Trophoblast cell (in vitro differentiated cells and primary cell): ENCODE measurements at regions not wholly inside any gene's neighbourhood (a gene's known extent, or its start where the extent isn't known, plus 50 kb on each side); places are given as distances from the start of the nearest gene placed in this dataset.

Experiments used
- DNase-seq, 2 donors: peaks; one replicate each; pipeline ENCODE4 v3.0.0-alpha.2; 2016
- H2AFZ ChIP-seq: 2 replicates; pipeline ENCODE4 v1.6.1; 2013; ENCODE audit warnings: low read length, moderate library complexity, mild to moderate bottlenecking; ENCODE audit not compliant: insufficient read depth, poor library complexity
- H2AK5ac ChIP-seq: 2 replicates; pipeline ENCODE4 v1.6.1; 2013; ENCODE audit warnings: mild to moderate bottlenecking, low read length
- H2BK120ac ChIP-seq: 2 replicates; pipeline ENCODE4 v1.6.1; 2013; ENCODE audit warnings: low read length, mild to moderate bottlenecking, moderate library complexity; ENCODE audit not compliant: insufficient read depth, poor library complexity
- H2BK12ac ChIP-seq: 2 replicates; pipeline ENCODE4 v1.6.1; 2013; ENCODE audit warnings: mild to moderate bottlenecking, low read length, moderate library complexity
- H2BK5ac ChIP-seq: 2 replicates; pipeline ENCODE4 v1.6.1; 2013; ENCODE audit warnings: low read length, low read depth, moderate library complexity, mild to moderate bottlenecking; ENCODE audit not compliant: poor library complexity
- H3K14ac ChIP-seq: 2 replicates; pipeline ENCODE4 v1.6.1; 2013; ENCODE audit warnings: mild to moderate bottlenecking, low read length
- H3K18ac ChIP-seq: 2 replicates; pipeline ENCODE4 v1.6.1; 2013; ENCODE audit warnings: mild to moderate bottlenecking, low read length
- H3K23ac ChIP-seq: 2 replicates; pipeline ENCODE4 v1.6.1; 2013; ENCODE audit warnings: low read length
- H3K27ac ChIP-seq: 2 replicates; pipeline ENCODE4 v1.5.1; 2013; ENCODE audit warnings: low read depth, mild to moderate bottlenecking, inconsistent platforms, low read length, moderate library complexity
- H3K27me3 ChIP-seq: 2 replicates; pipeline ENCODE4 v1.6.1; 2013; ENCODE audit warnings: inconsistent platforms, mild to moderate bottlenecking, low read length, moderate library complexity; ENCODE audit not compliant: insufficient read depth
- H3K36me3 ChIP-seq, 2 experiments: 1 replicate in 1 of 2; 2 replicates in 1 of 2; pipeline ENCODE4 v1.6.1; 2013; ENCODE audit warnings: low read length in 2 of 2, mild to moderate bottlenecking in 2 of 2, moderate library complexity in 1 of 2; ENCODE audit not compliant: insufficient read depth in 2 of 2, control insufficient read depth in 1 of 2
- H3K4ac ChIP-seq: 2 replicates; pipeline ENCODE4 v1.6.1; 2013; ENCODE audit warnings: low read depth, mild to moderate bottlenecking, low read length, moderate library complexity
- H3K4me1 ChIP-seq, 2 experiments: 1 replicate in 1 of 2; 2 replicates in 1 of 2; pipeline ENCODE4 v1.6.1; 2013; ENCODE audit warnings: low read length in 2 of 2, mild to moderate bottlenecking in 2 of 2, moderate library complexity in 1 of 2; ENCODE audit not compliant: insufficient read depth in 2 of 2, control insufficient read depth in 1 of 2
- H3K4me2 ChIP-seq: 2 replicates; pipeline ENCODE4 v1.6.1; 2013; ENCODE audit warnings: inconsistent platforms, mild to moderate bottlenecking, low read length, moderate library complexity
- H3K4me3 ChIP-seq: 2 replicates; pipeline ENCODE4 v1.5.1; 2013; ENCODE audit warnings: mild to moderate bottlenecking, low read depth, low read length, inconsistent platforms
- H3K79me1 ChIP-seq: one replicate; pipeline ENCODE4 v1.6.1; 2013; ENCODE audit warnings: low read length
- H3K79me2 ChIP-seq: 2 replicates; pipeline ENCODE4 v1.6.1; 2013; ENCODE audit warnings: low read length, mild to moderate bottlenecking; ENCODE audit not compliant: control insufficient read depth, insufficient read depth, poor library complexity
- H3K9ac ChIP-seq: 2 replicates; pipeline ENCODE4 v1.6.1; 2013; ENCODE audit warnings: mild to moderate bottlenecking, low read length
- H3K9me3 ChIP-seq: 2 replicates; pipeline ENCODE4 v1.6.1; 2013; ENCODE audit warnings: low read depth, mild to moderate bottlenecking, control low read depth, inconsistent platforms, low read length; ENCODE audit not compliant: insufficient read depth
- H4K12ac ChIP-seq: 2 replicates; pipeline ENCODE4 v1.6.1; 2013; ENCODE audit warnings: low read depth, mild to moderate bottlenecking, low read length, moderate library complexity
- H4K8ac ChIP-seq: 2 replicates; pipeline ENCODE4 v1.6.1; 2013; ENCODE audit warnings: low read depth, mild to moderate bottlenecking, low read length, moderate library complexity
- H4K91ac ChIP-seq: one replicate; pipeline ENCODE4 v1.6.1; 2013; ENCODE audit warnings: low read depth, mild to moderate bottlenecking, low read length, moderate library complexity
- whole genome bisulfite sequencing: extraction: QIAGEN DNeasy Blood & Tissue Kit; methylation state at CpG from one replicate; pipeline ENCODE4 v1.1.7; 2013; ENCODE audit warnings: missing lambda C conversion rate; ENCODE audit not compliant: insufficient read length, insufficient coverage; ENCODE audit errors: extremely low coverage; 5-methylcytosine and 5-hydroxymethylcytosine counted together

DNA sequence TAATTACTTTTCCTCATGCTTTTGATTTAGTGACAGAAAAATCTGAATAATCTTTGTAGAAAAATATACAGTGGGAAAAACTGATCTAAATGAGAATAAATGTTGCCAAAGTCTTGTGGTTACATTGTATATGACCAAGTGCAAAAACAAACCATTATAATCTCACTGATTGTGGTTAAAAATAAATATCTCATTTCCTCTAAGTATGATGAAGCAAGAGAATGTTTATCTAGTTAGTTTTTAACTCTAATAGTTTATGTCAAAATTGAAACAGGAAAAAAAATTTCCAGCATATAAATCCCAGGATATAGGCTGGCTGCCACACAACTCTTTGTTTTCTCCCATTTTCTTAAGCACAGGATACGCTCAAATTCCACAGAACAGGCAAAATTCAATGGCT lies 392.7 kb upstream of the ID4 start:
- Histone ChIP-seq H4K8ac (no peak overlapping the region), H3K79me2 (no peaks in the 10 kb centered on the region), H3K9me3 (no peaks in the 10 kb centered on the region), H2AFZ (no peak overlapping the region), H4K12ac (no peak overlapping the region), H3K27me3 (no peaks in the 10 kb centered on the region), H4K91ac (no peak overlapping the region), H2BK120ac (no peak overlapping the region), H2BK12ac (no peak overlapping the region), H3K9ac (no peak overlapping the region), H3K4ac (no peak overlapping the region), H3K4me3 (no peak overlapping the region), H3K36me3 (no peaks in the 10 kb centered on the region), H3K23ac (no peak overlapping the region), H3K27ac (no peak overlapping the region), H3K79me1 (no peaks in the 10 kb centered on the region), H2BK5ac (no peak overlapping the region), H3K14ac (no peak overlapping the region), H3K4me2 (no peak overlapping the region), H3K4me1 (no peaks in the 10 kb centered on the region), H3K18ac (no peak overlapping the region), H2AK5ac (no peak overlapping the region)
- no CpG with 5 or more reads among the region's 1 CpG for WGBS
- no peak for DNase-seq

DNA sequence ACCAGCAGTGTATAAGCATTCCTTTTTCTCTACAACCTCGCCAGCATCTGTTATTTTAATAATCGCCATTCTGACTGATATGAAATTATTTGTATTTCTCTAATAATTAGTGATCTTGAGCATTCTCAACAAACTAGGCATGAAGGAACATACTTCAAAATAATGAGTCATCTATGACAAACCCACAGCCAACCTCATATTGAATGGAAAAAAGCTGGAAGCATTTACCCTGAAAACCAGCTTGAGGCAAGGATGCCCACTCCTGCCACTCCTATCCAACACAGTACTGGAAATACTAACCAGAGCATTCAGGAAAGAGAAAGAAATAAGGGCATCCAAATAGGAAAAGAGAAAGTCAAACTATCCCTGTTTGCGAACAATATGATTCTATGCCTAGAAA lies 390.6 kb upstream of the ID4 start:
- H3K9ac ChIP-seq: no peak overlapping the region
- no peak overlapping the region for H3K4ac ChIP-seq
- H2BK5ac ChIP-seq: no peak overlapping the region
- no peak overlapping the region for H2AFZ ChIP-seq
- H3K27ac ChIP-seq: no peak overlapping the region
- no peak overlapping the region for H2BK120ac ChIP-seq
- no peaks in the 10 kb centered on the region for H3K4me1 ChIP-seq
- no peak overlapping the region for H2AK5ac ChIP-seq
- DNase-seq: no peak
- H3K4me3 ChIP-seq: no peak overlapping the region
- no peak overlapping the region for H4K91ac ChIP-seq
- no peaks in the 10 kb centered on the region for H3K9me3 ChIP-seq
- H3K27me3 ChIP-seq: no peaks in the 10 kb centered on the region
- H2BK12ac ChIP-seq: no peak overlapping the region
- no peak overlapping the region for H3K4me2 ChIP-seq
- no CpG with 5 or more reads among the region's 3 CpGs for WGBS
- H4K12ac ChIP-seq: no peak overlapping the region
- H3K23ac ChIP-seq: no peak overlapping the region
- H3K18ac ChIP-seq: no peak overlapping the region
- H3K14ac ChIP-seq: no peak overlapping the region
- H4K8ac ChIP-seq: no peak overlapping the region
- no peaks in the 10 kb centered on the region for H3K79me2 ChIP-seq
- no peaks in the 10 kb centered on the region for H3K36me3 ChIP-seq
- H3K79me1 ChIP-seq: no peaks in the 10 kb centered on the region

DNA sequence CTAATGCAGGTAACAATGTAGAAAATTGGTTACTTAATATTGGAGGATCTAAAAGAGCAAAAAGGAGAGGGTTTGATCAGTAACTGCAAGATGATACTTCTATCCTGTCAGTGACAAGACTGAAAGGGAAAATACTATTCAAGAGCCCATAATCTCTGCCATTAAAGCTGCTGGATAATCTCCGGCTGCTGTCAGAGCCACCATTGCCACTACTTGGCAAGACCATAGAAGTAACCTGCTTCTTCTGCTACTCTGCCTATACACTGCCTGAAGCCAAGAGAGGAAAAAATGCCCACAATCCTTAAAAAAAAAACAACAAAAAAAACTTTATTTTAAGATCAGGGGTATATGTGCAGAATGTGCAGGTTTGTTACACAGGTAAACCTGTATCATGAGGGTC lies 386.5 kb upstream of the ID4 start:
- no peak overlapping the region for H2BK120ac ChIP-seq
- no peak for DNase-seq
- no peak overlapping the region for H2BK12ac ChIP-seq
- H3K4me3 ChIP-seq: no peak overlapping the region
- no CpG with 5 or more reads among the region's 1 CpG for WGBS
- H3K9me3 ChIP-seq: no peaks in the 10 kb centered on the region
- H3K36me3 ChIP-seq: no peaks in the 10 kb centered on the region
- no peaks in the 10 kb centered on the region for H3K4me1 ChIP-seq
- H3K4ac ChIP-seq: no peak overlapping the region
- H3K27me3 ChIP-seq: no peaks in the 10 kb centered on the region
- H3K18ac ChIP-seq: no peak overlapping the region
- H3K79me1 ChIP-seq: no peaks in the 10 kb centered on the region
- H3K27ac ChIP-seq: no peak overlapping the region
- no peak overlapping the region for H3K14ac ChIP-seq
- H4K8ac ChIP-seq: no peak overlapping the region
- H3K9ac ChIP-seq: no peak overlapping the region
- no peak overlapping the region for H3K4me2 ChIP-seq
- H2AK5ac ChIP-seq: no peak overlapping the region
- no peak overlapping the region for H4K91ac ChIP-seq
- no peaks in the 10 kb centered on the region for H3K79me2 ChIP-seq
- no peak overlapping the region for H2AFZ ChIP-seq
- H2BK5ac ChIP-seq: no peak overlapping the region
- no peak overlapping the region for H4K12ac ChIP-seq
- no peak overlapping the region for H3K23ac ChIP-seq

DNA sequence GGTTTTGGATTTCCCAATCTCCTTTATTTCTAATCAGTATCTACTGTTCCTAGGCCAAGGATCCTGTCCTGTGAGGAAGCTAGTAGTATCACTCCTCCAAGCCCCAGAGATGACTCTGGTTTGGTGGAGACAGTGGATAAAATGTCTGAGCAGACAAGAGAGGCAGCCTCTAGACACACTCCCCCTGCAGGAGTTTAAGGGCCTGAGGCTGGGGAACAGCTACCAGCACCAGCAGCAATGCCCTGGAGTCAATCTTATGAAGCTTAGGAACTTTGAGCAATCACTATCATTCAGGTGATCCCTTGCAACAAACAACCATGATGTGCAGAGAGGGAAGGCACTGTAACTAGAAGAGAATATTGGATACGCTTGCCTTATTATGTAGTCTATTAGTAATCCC lies 384.7 kb upstream of the ID4 start:
- DNase-seq: peak; percentile 76 to 79
- no CpG with 5 or more reads among the region's 1 CpG for WGBS
- Histone ChIP-seq H2BK12ac (no peak overlapping the region), H3K9ac (no peak overlapping the region), H3K4me2 (no peak overlapping the region), H3K4me1 (no peaks in the 10 kb centered on the region), H4K8ac (no peak overlapping the region), H3K23ac (no peak overlapping the region), H2BK120ac (no peak overlapping the region), H4K12ac (no peak overlapping the region), H3K79me2 (no peaks in the 10 kb centered on the region), H2AFZ (no peak overlapping the region), H3K9me3 (no peaks in the 10 kb centered on the region), H3K14ac (no peak overlapping the region), H3K79me1 (no peaks in the 10 kb centered on the region), H4K91ac (no peak overlapping the region), H3K18ac (no peak overlapping the region), H3K36me3 (no peaks in the 10 kb centered on the region), H3K27ac (no peak overlapping the region), H2AK5ac (no peak overlapping the region), H3K27me3 (no peaks in the 10 kb centered on the region), H3K4me3 (no peak overlapping the region), H3K4ac (no peak overlapping the region), H2BK5ac (no peak overlapping the region)
